22Rv1 (cell line): ENCODE measurements at regions not wholly inside any gene's neighbourhood (a gene's known extent, or its start where the extent isn't known, plus 50 kb on each side); places are given as distances from the start of the nearest gene placed in this dataset.
"Not testable (repeated sequence)": the region's sequence is repeated elsewhere in the genome, so short reads cannot be mapped to it uniquely, and the experiment has no call there.

ENCODE experiments used
- CTCF ChIP-seq: fragments of 450-650 bp; IDR thresholded peaks from 2 replicates; pipeline ENCODE4 v1.5.1; 2017; ENCODE audit warnings: mild to moderate bottlenecking
- ZFX ChIP-seq: fragments of 450-650 bp; IDR thresholded peaks from 2 replicates; pipeline ENCODE4 v1.6.1; 2017; ENCODE audit warnings: antibody characterized with exemption, borderline replicate concordance

- not testable (repeated sequence) for TF ChIP-seq CTCF, ZFX
Observed at GRCh38 chr22:16700390-16700789, 107.8 kb upstream of the CCT8L2 start.
